ENCODE measurements at regions not wholly inside any gene's neighbourhood (a gene's known extent, or its start where the extent isn't known, plus 50 kb on each side); places are given as distances from the start of the nearest gene placed in this dataset.

DNA sequence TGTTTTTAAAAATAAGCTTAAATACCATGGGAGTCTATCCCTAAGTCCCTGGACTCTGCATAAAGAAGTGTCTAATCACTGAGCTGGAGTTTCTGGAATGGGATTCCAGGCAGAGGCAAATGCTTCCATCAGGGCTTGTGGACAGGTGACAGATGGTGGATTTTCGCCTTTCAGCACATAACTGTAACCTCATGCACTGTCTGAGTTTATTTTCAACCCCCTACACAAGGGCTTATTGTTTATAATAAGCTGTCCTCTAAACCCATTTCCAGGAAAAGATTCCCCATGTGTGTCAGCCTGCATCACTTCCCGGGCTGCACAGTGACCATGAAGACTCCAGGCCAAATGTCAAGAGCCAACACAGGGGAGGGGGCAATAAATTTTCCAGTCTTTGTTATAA is 264.0 kb downstream of the PIK3R1 start:
- no peak for DNase-seq (ENCODE audit: low read depth)

DNA sequence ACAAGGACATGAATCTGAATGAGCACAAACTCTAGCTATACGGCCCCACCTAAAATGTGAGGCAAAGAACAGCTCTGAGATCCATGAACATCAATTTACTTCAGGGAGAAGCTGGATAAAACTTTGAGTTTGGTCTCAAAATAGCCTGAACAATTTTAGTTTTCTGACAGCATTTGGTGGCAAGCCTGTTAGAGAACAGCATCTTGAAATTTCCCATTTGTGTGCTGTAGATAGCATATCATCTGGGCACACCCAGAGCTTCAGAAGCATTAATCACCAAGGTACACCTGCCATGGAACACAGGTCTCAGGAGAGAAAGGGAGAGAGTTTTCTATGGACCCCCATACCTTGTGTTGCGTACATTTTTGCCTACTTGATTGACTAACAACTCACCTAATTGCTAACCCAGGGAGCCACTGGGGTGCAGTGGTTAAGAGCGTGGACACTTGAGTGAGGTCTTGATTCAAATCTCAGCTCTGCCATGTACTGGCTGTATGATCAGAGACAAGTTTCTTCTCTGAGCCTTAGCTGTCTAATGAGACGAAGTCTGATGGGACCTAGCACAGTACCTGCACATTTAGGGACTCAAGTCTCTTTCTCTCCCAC is 264.9 kb downstream of the PIK3R1 start:
- no peak for DNase-seq (ENCODE audit: low read depth)

DNA sequence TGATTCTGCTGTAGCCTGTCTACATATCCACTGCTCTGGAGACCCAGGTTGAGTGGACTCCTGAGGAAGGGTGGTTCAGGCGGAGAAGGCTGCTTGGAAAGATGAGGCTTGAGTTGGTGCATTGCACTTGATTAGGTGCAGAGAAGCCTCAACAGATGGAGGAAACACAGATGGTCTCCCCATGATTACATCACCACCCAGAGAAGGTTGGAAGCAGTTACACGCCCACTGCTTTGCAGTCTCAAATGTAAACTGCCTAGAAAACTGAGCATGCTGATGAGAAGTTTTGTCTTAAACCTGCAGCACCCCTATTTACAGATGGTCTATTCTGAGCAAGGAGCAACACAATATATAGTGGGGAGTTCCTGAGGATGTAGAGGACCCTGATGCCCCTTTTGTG is 266.6 kb downstream of the PIK3R1 start:
- DNase-seq (ENCODE audit: low read depth) = no peak

DNA sequence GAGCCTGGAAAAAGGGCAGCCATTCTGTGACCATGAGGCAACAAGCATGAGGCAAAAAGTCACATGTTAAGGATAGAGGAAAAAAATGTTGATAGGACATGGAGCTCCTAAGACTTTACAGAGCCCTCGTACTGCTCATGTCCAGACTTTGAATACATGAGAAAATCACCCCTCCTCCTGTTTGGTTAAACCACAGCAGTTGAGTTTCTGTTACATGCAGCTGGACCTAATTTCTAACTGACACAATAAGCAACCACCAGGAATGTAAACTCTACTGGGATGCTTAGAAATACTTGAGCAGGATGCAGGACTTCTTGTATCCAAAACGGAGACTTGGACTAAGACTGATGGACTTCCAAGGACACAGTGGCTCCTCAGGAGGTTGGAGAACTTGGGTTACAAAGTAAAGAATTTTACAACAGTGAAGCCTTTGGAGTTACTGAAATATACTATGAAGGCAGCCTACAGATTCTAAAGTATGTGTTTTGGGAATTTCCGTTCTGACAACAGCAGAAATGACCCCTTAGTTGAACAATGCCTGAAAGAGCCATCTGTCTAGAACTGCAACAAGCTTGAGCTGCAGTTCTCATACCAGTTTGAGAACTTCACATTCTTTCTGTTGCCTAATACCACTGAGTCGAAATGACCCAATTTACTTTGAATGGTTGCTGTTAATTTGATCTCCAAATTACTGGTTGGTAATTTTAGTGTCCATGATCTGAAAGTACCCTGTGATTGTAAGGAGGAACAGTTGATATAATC is 268.9 kb downstream of the PIK3R1 start:
- no peak for DNase-seq (ENCODE audit: low read depth)

- DNase-seq (ENCODE audit: low read depth) = no peak
These were observed 274.0 kb downstream of the PIK3R1 start for GRCh38 chr5:68489556-68489955.

DNA sequence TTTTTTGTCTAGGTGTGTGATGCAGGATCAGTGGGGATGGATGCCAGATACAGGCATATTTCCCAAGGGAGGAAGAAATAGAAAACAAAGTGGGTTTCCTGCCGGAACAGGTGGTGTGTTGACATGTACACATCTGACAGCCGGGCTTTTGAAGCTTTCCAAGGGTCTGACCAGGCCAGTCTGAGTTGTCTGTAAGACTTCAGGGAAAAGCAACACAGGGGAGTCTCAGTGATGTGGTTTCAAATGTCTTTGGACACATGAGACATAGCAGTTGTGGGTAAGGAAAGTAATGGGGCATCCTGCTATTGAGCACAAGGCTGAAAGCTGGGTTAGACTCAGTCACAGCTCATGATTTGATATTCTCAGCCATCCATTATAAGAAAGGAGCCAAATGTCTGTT is 274.9 kb downstream of the PIK3R1 start:
- no peak for DNase-seq (ENCODE audit: low read depth)

DNA sequence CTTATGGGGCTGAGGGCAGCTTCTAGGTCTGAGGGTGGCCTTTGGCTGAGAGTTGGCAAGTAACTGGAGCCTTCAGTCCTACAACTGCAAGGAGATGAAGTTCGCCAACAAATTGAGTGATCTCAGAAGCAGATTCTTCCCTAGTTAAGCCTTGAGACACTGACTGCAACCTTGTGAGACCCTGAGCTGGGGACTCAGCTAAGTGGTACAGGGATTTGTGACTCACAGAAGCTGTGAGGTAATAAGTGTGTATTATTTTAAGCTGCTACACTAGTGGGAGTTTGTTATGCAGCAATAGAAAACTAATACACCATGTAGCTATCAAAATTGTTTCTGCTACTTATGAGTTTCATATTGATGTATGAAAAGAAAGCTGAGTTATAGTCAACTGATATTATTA is 279.2 kb downstream of the PIK3R1 start:
- no peak for DNase-seq (ENCODE audit: low read depth)

DNA sequence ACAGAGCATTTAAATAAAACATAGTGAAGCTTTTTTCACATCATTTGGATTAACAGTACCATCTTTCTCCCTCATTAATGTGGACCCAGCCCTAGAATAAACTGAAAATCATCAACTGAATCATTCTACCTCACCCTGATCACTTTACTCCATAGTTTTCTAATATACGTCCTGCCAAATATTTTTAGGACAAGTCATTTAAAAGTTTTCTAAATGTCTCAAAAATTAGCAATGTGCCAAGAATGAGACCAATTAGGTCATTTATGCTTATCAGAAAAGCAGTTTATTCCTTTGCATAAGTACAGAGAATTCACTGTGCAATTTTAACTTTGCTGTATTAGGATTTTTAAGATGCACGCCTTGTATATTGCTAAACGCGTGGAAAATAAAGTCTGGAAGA is 284.4 kb downstream of the PIK3R1 start:
- DNase-seq (ENCODE audit: low read depth) = no peak

- DNase-seq (ENCODE audit: low read depth) = no peak
These were observed 285.3 kb downstream of the PIK3R1 start for GRCh38 chr5:68500813-68501212.

- DNase-seq (ENCODE audit: low read depth) = no peak
These were observed 287.0 kb downstream of the PIK3R1 start for GRCh38 chr5:68502531-68502930.

- DNase-seq (ENCODE audit: low read depth) = no peak
These were observed 288.8 kb downstream of the PIK3R1 start for GRCh38 chr5:68504306-68504705.

DNA sequence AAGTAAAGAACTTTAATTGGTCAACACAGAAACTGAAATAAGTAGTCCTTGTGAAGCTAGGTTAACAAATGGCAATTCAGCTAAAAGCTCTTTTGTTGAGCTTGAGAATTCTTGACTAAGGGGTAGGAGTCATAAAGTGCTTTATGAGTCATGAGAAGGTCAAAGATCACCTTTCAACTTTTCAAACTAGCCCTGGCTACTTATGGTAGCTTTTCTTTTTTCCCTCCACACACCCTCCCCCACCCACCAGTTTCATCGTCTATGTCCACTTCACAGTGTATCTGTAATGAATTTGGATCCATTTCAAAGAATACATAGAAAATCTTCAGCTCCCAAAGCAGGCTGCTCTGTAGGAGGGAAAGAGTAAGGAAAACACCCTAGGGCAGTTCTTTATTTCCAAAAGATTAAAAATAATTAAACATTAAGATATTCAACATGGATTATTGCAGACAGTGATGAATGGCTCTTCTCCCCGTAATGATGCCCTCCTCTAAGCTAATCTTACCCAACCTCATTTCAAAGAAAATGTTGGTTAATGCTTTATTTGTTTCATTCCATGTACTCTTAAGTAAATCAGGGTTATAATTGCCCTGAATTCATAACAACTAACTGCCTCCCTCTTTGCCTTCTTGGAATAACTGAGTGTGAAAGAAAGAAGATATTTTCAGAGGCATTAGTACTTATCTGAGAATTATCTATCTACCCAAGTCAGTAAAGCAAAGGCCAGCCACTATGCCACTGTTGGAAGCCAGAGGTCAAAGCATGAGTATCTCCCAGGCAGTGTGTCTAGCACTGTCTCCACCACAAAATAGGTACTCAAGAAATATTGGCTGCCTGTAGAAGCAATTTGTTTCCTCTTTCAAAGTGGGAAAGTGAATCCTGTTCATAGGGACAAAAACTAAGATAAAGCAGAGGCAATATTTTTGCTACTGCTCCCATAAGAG is 290.6 kb downstream of the PIK3R1 start:
- DNase-seq (ENCODE audit: low read depth) = no peak

GRCh38 chr5:68515514-68515913 is 300.0 kb downstream of the PIK3R1 start:
- DNase-seq (ENCODE audit: low read depth) = no peak

DNA sequence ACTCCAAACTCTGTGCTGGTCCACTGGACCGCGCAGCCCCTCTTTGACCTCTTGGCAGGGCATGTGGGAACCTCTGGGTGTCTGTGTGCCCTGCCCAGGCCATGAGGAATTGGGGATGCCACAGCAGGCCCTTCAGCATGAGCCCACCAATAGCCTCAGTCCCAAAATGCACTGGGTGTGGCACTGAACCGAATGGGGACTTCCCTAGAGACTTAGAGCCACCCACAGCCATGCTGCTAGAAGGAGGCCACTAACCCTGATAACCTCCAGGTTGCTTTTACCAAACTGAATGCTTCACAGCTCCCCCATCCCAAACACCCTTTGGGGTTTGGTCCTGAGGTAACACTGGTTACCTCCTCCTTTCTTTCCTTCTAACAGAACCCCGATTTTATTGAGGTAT is 302.7 kb downstream of the PIK3R1 start:
- DNase-seq (ENCODE audit: low read depth) = no peak

DNA sequence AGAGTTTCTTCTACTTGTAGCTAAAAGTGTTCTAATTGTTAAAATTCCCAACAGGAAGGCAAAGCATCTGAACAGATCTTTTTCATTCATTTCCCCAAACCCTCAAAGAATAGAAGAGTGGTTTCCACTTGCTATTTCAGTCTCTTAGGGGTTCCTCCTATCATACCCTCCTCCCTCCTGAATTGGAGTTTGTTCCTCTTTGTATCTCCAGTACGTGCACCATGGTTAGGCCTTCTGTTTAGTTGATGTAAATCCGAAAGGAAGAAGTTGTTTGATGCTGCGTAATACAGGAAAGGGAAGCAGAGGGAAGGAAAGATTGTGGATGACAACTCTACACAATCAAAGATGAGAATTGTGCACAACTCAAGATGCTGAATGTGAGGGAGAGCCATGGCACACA is 303.6 kb downstream of the PIK3R1 start:
- no peak for DNase-seq (ENCODE audit: low read depth)

GRCh38 chr5:68521776-68522175 is 306.2 kb downstream of the PIK3R1 start:
- DNase-seq (ENCODE audit: low read depth) = no peak

DNA sequence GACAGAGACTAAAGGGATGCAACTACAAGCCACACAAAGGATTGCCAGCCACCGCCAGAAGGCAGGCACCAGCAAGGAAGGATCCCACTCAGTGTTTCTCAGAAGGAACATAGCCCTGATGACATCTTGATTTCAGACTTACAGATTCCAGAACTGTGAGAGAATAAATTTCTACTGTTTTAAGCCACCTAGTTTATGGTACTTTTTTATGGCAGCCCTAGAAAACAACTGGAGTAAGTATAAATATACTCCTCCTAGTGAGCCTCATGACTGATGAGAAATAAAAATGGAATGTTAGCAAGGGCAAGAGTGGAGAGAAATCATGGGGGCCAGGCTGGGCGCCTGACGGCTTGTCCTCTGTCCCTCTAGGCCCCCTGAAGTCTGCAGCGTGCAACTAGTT is 307.3 kb downstream of the PIK3R1 start:
- DNase-seq (ENCODE audit: low read depth) = no peak

DNA sequence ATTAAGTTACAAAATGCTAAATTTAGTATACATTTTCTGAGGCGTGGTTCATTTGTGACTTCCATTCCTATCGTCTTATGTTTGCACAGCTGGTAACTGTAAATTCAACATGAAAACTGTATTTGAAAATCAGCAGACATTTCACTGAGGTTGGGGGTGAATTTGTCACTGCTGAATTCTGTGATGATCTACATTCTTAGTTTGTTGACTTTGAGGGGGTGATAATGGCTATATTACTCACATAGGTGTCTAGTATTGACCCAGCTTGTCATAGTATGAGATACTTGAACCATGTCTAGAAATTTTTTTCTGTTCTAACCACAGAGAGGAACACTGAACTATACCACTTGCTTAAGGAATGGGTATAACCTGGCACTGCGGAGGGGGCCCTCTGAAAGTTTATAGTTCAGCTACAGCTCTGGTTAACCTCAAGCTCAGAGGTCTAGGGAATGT is 313.3 kb downstream of the PIK3R1 start:
- DNase-seq (ENCODE audit: low read depth) = no peak

GRCh38 chr5:68529581-68529980 is 314.0 kb downstream of the PIK3R1 start:
- no peak for DNase-seq (ENCODE audit: low read depth)

GRCh38 chr5:68531970-68532369 is 316.4 kb downstream of the PIK3R1 start:
- no peak for DNase-seq (ENCODE audit: low read depth)

DNA sequence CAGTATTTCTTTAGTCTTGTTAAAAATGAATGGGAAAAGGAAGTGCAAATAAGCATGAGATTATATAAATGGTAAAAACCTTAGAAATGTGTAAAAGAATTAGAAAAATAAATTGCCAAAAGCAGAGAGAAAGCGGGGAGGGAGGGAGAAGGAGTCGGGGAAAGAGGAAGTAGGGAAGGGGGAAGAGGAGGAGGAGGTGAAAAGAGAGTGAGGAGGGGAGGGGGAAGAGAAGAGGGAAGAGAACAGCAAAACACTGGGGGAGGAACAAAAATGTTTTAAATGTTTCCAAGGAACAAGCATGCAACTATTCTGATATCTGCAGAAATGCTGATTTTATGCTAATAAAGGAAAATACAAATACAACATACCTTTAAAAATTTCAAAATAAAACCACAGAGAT is 317.5 kb downstream of the PIK3R1 start:
- DNase-seq (ENCODE audit: low read depth) = no peak

DNA sequence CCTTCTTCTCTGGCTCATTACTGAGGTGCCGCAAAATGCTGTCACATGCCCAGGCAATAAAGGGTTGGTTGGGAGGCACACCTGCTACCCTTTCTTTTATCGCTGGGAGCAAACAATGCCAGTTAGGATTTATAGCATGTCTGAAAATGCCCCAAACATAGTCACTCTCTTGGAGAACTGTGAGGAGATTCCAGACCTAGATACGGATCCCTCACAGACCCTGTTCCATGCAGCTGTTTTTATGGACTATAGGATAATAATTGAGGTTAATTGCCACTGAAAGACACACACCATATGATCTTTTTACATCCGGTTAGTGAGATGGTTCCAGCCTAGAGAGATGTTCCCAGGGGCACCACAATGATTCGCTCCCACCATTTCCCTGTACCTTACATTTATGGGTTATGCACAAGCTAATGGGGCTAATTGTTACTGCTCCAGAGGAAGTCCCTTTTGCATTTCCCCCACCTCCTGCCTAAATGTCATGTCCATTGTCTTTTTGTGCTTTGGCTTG is 318.1 kb downstream of the PIK3R1 start:
- DNase-seq (ENCODE audit: low read depth) = no peak

Measured in stimulated activated CD4-positive, alpha-beta T cell treated with anti-CD3 and anti-CD28 coated beads, Interleukin-2, amount 100 ng/mL, for 4 hours (primary cell).